CD4-positive, alpha-beta memory T cell (primary cell): ENCODE measurements at regions not wholly inside any gene's neighbourhood (a gene's known extent, or its start where the extent isn't known, plus 50 kb on each side); places are given as distances from the start of the nearest gene placed in this dataset.
A peak's percentile ranks its signal among the peaks of the same experiment; 100 is the strongest.

ENCODE experiments used
- CTCF ChIA-PET: fragments of 350-600 bp; sonication (Branson Sonifier 250); formaldehyde crosslinking; loops from one replicate; lab custom pipeline; 2021; ENCODE audit warnings: inconsistent platforms; ENCODE audit not compliant: partially characterized antibody; lab: Charles Lee
- POLR2A ChIA-PET: fragments of 350-600 bp; sonication (Branson Sonifier 250); formaldehyde crosslinking; loops from one replicate; lab custom pipeline; 2021; ENCODE audit not compliant: partially characterized antibody; lab: Charles Lee
- DNase-seq, 5 donors: peaks; one replicate each; pipeline versions ENCODE4 v3.0.0 to v3.0.0-alpha.2; 2020 to 2022; ENCODE audit warnings: mixed read lengths in 1 of 5
- H3K27ac ChIP-seq: one replicate; pipeline ENCODE4 v1.7.0; 2013; ENCODE audit warnings: low read depth, low read length
- H3K27me3 ChIP-seq: 2 replicates; pipeline ENCODE4 v1.7.0; 2013; ENCODE audit warnings: mild to moderate bottlenecking, low read length, moderate library complexity; ENCODE audit not compliant: insufficient read depth
- H3K36me3 ChIP-seq: 2 replicates; pipeline ENCODE4 v1.7.0; 2013; ENCODE audit warnings: mild to moderate bottlenecking, low read length, moderate library complexity; ENCODE audit not compliant: insufficient read depth
- H3K4me1 ChIP-seq: 2 replicates; pipeline ENCODE4 v1.7.0; 2013; ENCODE audit warnings: mild to moderate bottlenecking, low read length, moderate library complexity; ENCODE audit not compliant: insufficient read depth
- H3K4me3 ChIP-seq, 2 donors: one replicate each; pipeline ENCODE4 v1.7.0; 2013; ENCODE audit warnings: low read length in 2 of 2, mild to moderate bottlenecking in 1 of 2
- H3K9me3 ChIP-seq, 2 donors: one replicate each; pipeline ENCODE4 v1.7.0; 2013; ENCODE audit warnings: low read length in 2 of 2, control low read depth in 1 of 2; ENCODE audit not compliant: control insufficient read depth in 1 of 2
- H3K27ac Mint-ChIP-seq, 7 donors: one replicate each; pipeline ENCODE4 v1.8.0; 2020 to 2021; ENCODE audit warnings: mixed read lengths in 7 of 7, mild to moderate bottlenecking in 6 of 7, inconsistent platforms in 3 of 7, moderate library complexity in 3 of 7
- H3K27me3 Mint-ChIP-seq, 2 donors: one replicate each; pipeline ENCODE4 v1.8.0; 2020 to 2021; ENCODE audit warnings: mixed read lengths in 2 of 2
- H3K36me3 Mint-ChIP-seq, 2 donors: one replicate each; pipeline ENCODE4 v1.8.0; 2020 to 2021; ENCODE audit warnings: mixed read lengths in 2 of 2, inconsistent platforms in 1 of 2, mild to moderate bottlenecking in 1 of 2
- H3K4me1 Mint-ChIP-seq, 4 donors: one replicate each; pipeline ENCODE4 v1.8.0; 2020 to 2021; ENCODE audit warnings: mixed read lengths in 4 of 4, mild to moderate bottlenecking in 1 of 4
- H3K4me3 Mint-ChIP-seq, 8 donors: one replicate each; pipeline ENCODE4 v1.8.0; 2020 to 2021; ENCODE audit warnings: mixed read lengths in 8 of 8, mild to moderate bottlenecking in 7 of 8, moderate library complexity in 6 of 8, inconsistent platforms in 3 of 8
- H3K9me3 Mint-ChIP-seq, 8 donors: one replicate each; pipeline ENCODE4 v1.8.0; 2020 to 2021; ENCODE audit warnings: mixed read lengths in 8 of 8, mild to moderate bottlenecking in 5 of 8, inconsistent platforms in 3 of 8, moderate library complexity in 1 of 8
- intact Hi-C: fragments of 100-400 bp; cut with micrococcal nuclease; formaldehyde crosslinking; loops from one replicate; pipeline ENCODE4 v1.15.1; 2023

DNA sequence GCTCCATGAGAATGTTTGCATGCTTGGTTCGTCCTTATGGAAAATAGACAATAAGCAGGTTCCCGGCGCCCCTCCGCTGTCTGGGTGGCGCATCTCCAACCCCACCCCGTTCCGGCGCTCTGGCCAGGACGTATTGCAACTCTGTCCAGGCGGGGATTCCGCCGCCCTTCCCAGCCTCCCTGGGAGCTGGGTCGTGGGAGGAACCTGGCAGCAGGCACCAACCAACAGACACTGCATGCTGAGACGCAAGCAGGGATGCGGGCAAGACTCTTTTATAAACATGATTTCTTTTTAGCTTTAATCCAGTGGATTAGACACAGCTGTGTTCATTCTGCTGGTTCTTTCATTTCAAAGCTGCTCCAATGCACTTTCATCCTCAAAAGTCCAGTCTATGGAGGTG is 240.2 kb downstream of the SH3BP4 start:
- Mint-ChIP-seq H3K27ac (no peak overlapping the region), H3K4me3 (no peak overlapping the region), H3K4me1 (peaks cover 0 to 2% (median 0%) of the 10 kb centered on the region in 4 donors), H3K9me3 (peaks cover 0 to 8% (median 3%) of the 10 kb centered on the region in 8 donors), H3K27me3 (peaks cover 8 to 27% of the 10 kb centered on the region in 2 donors), H3K36me3 (no peaks in the 10 kb centered on the region)
- intact Hi-C loops, result no loop called here
- H3K27me3 ChIP-seq, result no peaks in the 10 kb centered on the region
- H3K27ac ChIP-seq, result no peak overlapping the region
- H3K36me3 ChIP-seq, result no peaks in the 10 kb centered on the region
- ChIA-PET POLR2A (no interaction called here), CTCF (no interaction called here)
- H3K4me1 ChIP-seq, result no peaks in the 10 kb centered on the region
- no peak overlapping the region for H3K4me3 ChIP-seq
- DNase-seq, result no peak
- no peaks in the 10 kb centered on the region for H3K9me3 ChIP-seq

DNA sequence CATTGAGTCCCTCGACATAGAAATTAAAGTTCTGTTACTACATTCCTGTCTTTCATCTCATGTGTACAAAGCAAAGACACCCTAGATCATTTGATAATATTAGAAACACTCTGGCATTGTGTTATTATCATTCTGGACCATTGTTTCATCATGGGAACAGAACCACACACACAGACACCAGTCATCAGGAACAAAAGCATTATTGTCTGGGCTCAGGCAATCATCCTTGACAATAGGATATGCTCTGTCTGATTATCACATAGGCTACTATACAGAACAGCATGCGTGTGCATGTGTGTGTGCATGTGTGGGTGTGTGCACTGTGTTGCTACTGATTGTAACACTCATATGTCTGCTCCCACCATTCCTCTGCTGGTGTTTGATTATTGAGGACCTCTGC is 242.5 kb downstream of the SH3BP4 start:
- CTCF ChIA-PET, result no interaction called here
- Mint-ChIP-seq H3K36me3 (no peaks in the 10 kb centered on the region), H3K4me3 (no peak overlapping the region), H3K27ac (no peak overlapping the region), H3K9me3 (peaks cover 0 to 4% (median 2%) of the 10 kb centered on the region in 8 donors), H3K27me3 (peaks cover 8 to 25% of the 10 kb centered on the region in 2 donors), H3K4me1 (peaks cover 0 to 2% (median 0%) of the 10 kb centered on the region in 4 donors)
- Histone ChIP-seq H3K27me3 (no peaks in the 10 kb centered on the region), H3K4me1 (no peaks in the 10 kb centered on the region), H3K9me3 (no peaks in the 10 kb centered on the region), H3K27ac (no peak overlapping the region), H3K36me3 (no peaks in the 10 kb centered on the region), H3K4me3 (no peak overlapping the region)
- intact Hi-C loops, result no loop called here
- DNase-seq, result no peak
- POLR2A ChIA-PET, result no interaction called here

GRCh38 chr2:235194836-235195235 is 243.0 kb downstream of the SH3BP4 start:
- CTCF ChIA-PET, result no interaction called here
- no peaks in the 10 kb centered on the region for H3K36me3 Mint-ChIP-seq
- POLR2A ChIA-PET, result no interaction called here

DNA sequence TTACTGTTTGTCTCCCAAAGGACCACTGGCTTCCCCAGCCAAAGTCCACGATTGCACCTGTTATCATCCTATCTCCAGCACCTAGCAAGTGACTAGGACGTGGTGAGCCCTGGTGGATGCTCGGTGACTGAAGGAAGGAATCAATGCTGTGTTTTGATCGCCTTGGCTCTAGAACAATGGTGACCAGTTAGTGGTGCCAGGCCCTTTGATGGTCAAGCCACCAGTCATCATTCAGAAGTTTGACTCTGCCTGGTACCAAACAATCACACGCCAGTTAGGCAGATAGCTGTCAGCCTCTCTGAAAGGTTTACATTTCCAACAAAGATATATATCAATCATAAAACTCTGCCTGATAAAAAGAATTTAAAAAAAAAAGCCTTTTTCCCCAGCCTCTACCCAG is 244.1 kb downstream of the SH3BP4 start:
- no peak overlapping the region for H3K27ac ChIP-seq
- DNase-seq, result no peak
- ChIA-PET POLR2A (no interaction called here), CTCF (no interaction called here)
- Mint-ChIP-seq H3K9me3 (peaks cover 0 to 4% (median 2%) of the 10 kb centered on the region in 8 donors), H3K36me3 (no peaks in the 10 kb centered on the region), H3K4me1 (peaks cover 0 to 2% (median 0%) of the 10 kb centered on the region in 4 donors), H3K4me3 (no peak overlapping the region), H3K27me3 (peaks cover 8 to 22% of the 10 kb centered on the region in 2 donors), H3K27ac (no peak overlapping the region)
- H3K4me1 ChIP-seq, result no peaks in the 10 kb centered on the region
- no peaks in the 10 kb centered on the region for H3K27me3 ChIP-seq
- H3K4me3 ChIP-seq, result no peak overlapping the region
- intact Hi-C loops, result no loop called here
- H3K9me3 ChIP-seq, result no peaks in the 10 kb centered on the region
- no peaks in the 10 kb centered on the region for H3K36me3 ChIP-seq

More at GRCh38 chr2:235194836-235195235, 243.0 kb downstream of the SH3BP4 start:
- no peak overlapping the region for H3K4me3 Mint-ChIP-seq
- H3K27me3 Mint-ChIP-seq, result peaks cover 8 to 25% of the 10 kb centered on the region in 2 donors
- H3K9me3 ChIP-seq, result no peaks in the 10 kb centered on the region
- no peaks in the 10 kb centered on the region for H3K36me3 ChIP-seq
- H3K4me1 Mint-ChIP-seq, result peaks cover 0 to 2% (median 0%) of the 10 kb centered on the region in 4 donors
- DNase-seq, result no peak
- no peak overlapping the region for H3K27ac Mint-ChIP-seq
- intact Hi-C loops, result no loop called here
- H3K27ac ChIP-seq, result no peak overlapping the region
- peaks cover 0 to 4% (median 2%) of the 10 kb centered on the region in 8 donors for H3K9me3 Mint-ChIP-seq
- H3K4me3 ChIP-seq, result no peak overlapping the region
- H3K4me1 ChIP-seq, result no peaks in the 10 kb centered on the region
- no peaks in the 10 kb centered on the region for H3K27me3 ChIP-seq

GRCh38 chr2:235199128-235199527 is 247.3 kb downstream of the SH3BP4 start:
- H3K9me3 Mint-ChIP-seq, result peaks cover 0 to 2% (median 0%) of the 10 kb centered on the region in 8 donors
- Histone ChIP-seq H3K36me3 (no peaks in the 10 kb centered on the region), H3K27me3 (no peaks in the 10 kb centered on the region), H3K4me3 (no peak overlapping the region), H3K4me1 (no peaks in the 10 kb centered on the region), H3K27ac (no peak overlapping the region), H3K9me3 (no peaks in the 10 kb centered on the region)
- intact Hi-C loops, result no loop called here
- ChIA-PET CTCF (no interaction called here), POLR2A (no interaction called here)
- no peak overlapping the region for H3K27ac Mint-ChIP-seq
- no peak for DNase-seq
- H3K36me3 Mint-ChIP-seq, result no peaks in the 10 kb centered on the region
- H3K27me3 Mint-ChIP-seq, result peaks cover 6 to 15% of the 10 kb centered on the region in 2 donors
- no peaks in the 10 kb centered on the region for H3K4me1 Mint-ChIP-seq
- H3K4me3 Mint-ChIP-seq, result no peak overlapping the region

GRCh38 chr2:235200216-235200615 is 248.4 kb downstream of the SH3BP4 start:
- H3K9me3 Mint-ChIP-seq, result peaks cover 0 to under 1% (median 0%) of the 10 kb centered on the region in 8 donors
- H3K27ac ChIP-seq, result no peak overlapping the region
- no peak for DNase-seq
- H3K4me1 ChIP-seq, result no peaks in the 10 kb centered on the region
- intact Hi-C loops, result no loop called here
- no peaks in the 10 kb centered on the region for H3K36me3 ChIP-seq
- no peak overlapping the region for H3K27ac Mint-ChIP-seq
- no peaks in the 10 kb centered on the region for H3K9me3 ChIP-seq
- H3K4me3 Mint-ChIP-seq, result no peak overlapping the region
- POLR2A ChIA-PET, result no interaction called here
- CTCF ChIA-PET, result no interaction called here
- peaks cover 4 to 9% of the 10 kb centered on the region in 2 donors for H3K27me3 Mint-ChIP-seq
- no peak overlapping the region for H3K4me3 ChIP-seq
- no peaks in the 10 kb centered on the region for H3K27me3 ChIP-seq
- H3K36me3 Mint-ChIP-seq, result no peaks in the 10 kb centered on the region
- H3K4me1 Mint-ChIP-seq, result no peaks in the 10 kb centered on the region

GRCh38 chr2:235201756-235202155 is 249.9 kb downstream of the SH3BP4 start:
- H3K27ac ChIP-seq, result no peak overlapping the region
- no peak for DNase-seq
- no peak overlapping the region for H3K4me3 ChIP-seq
- no peaks in the 10 kb centered on the region for H3K36me3 Mint-ChIP-seq
- H3K27me3 ChIP-seq, result no peaks in the 10 kb centered on the region
- POLR2A ChIA-PET, result no interaction called here
- no peaks in the 10 kb centered on the region for H3K9me3 Mint-ChIP-seq
- CTCF ChIA-PET, result no interaction called here
- intact Hi-C loops, result no loop called here
- no peaks in the 10 kb centered on the region for H3K36me3 ChIP-seq
- H3K4me1 ChIP-seq, result no peaks in the 10 kb centered on the region
- H3K4me3 Mint-ChIP-seq, result peak overlapping the region in 1 of 8 donors; percentile 17
- no peak overlapping the region for H3K27ac Mint-ChIP-seq
- peaks cover 0 to 6% of the 10 kb centered on the region in 2 donors for H3K27me3 Mint-ChIP-seq
- no peaks in the 10 kb centered on the region for H3K9me3 ChIP-seq
- no peaks in the 10 kb centered on the region for H3K4me1 Mint-ChIP-seq

GRCh38 chr2:235204948-235205347 is 253.1 kb downstream of the SH3BP4 start:
- no peak overlapping the region for H3K4me3 Mint-ChIP-seq
- peaks cover 3 to 15% of the 10 kb centered on the region in 2 donors for H3K27me3 Mint-ChIP-seq
- peaks cover 0 to 2% (median 0%) of the 10 kb centered on the region in 8 donors for H3K9me3 Mint-ChIP-seq

More at GRCh38 chr2:235204948-235205347, 253.1 kb downstream of the SH3BP4 start:
- Histone ChIP-seq H3K4me3 (no peak overlapping the region), H3K4me1 (no peaks in the 10 kb centered on the region), H3K27me3 (no peaks in the 10 kb centered on the region), H3K9me3 (no peaks in the 10 kb centered on the region), H3K36me3 (no peaks in the 10 kb centered on the region), H3K27ac (no peak overlapping the region)
- Mint-ChIP-seq H3K27ac (no peak overlapping the region), H3K36me3 (no peaks in the 10 kb centered on the region), H3K4me1 (no peaks in the 10 kb centered on the region)
- ChIA-PET POLR2A (no interaction called here), CTCF (no interaction called here)
- intact Hi-C loops, result no loop called here
- DNase-seq, result no peak
